H9 (cell line): ENCODE measurements at regions not wholly inside any gene's neighbourhood (a gene's known extent, or its start where the extent isn't known, plus 50 kb on each side); places are given as distances from the start of the nearest gene placed in this dataset.

Source experiments
- DNase-seq: peaks from one replicate; pipeline ENCODE4 v3.0.0-alpha.2; 2017
- H2AFZ ChIP-seq: one replicate; pipeline ENCODE4 v1.6.1; 2013; ENCODE audit warnings: mild to moderate bottlenecking, low read length, control low read depth, moderate library complexity
- H2AK5ac ChIP-seq: 2 replicates; pipeline ENCODE4 v1.6.1; 2013; ENCODE audit warnings: low read length, control low read depth, mixed read lengths; ENCODE audit not compliant: insufficient read length
- H2BK120ac ChIP-seq: one replicate; pipeline ENCODE4 v1.6.1; 2013; ENCODE audit warnings: low read depth, mild to moderate bottlenecking, low read length, control low read depth, inconsistent platforms; ENCODE audit not compliant: poor library complexity, severe bottlenecking
- H2BK12ac ChIP-seq: 2 replicates; pipeline ENCODE4 v1.6.1; 2013; ENCODE audit warnings: low read length, control low read depth, mixed read lengths, low read depth; ENCODE audit not compliant: insufficient read length
- H2BK15ac ChIP-seq: 2 replicates; pipeline ENCODE4 v1.6.1; 2013; ENCODE audit warnings: low read depth, low read length, control low read depth
- H2BK20ac ChIP-seq: one replicate; pipeline ENCODE4 v1.6.1; 2013; ENCODE audit warnings: low read depth, mild to moderate bottlenecking, low read length, control low read depth, inconsistent platforms; ENCODE audit not compliant: poor library complexity, severe bottlenecking
- H2BK5ac ChIP-seq: 2 replicates; pipeline ENCODE4 v1.6.1; 2013; ENCODE audit warnings: low read length, control low read depth, mixed read lengths; ENCODE audit not compliant: insufficient read length
- H3K14ac ChIP-seq: 2 replicates; pipeline ENCODE4 v1.6.1; 2013; ENCODE audit warnings: low read length, control low read depth; ENCODE audit not compliant: insufficient read depth
- H3K18ac ChIP-seq: 2 replicates; pipeline ENCODE4 v1.6.1; 2013; ENCODE audit warnings: low read depth, mild to moderate bottlenecking, mixed read lengths, low read length, control low read depth; ENCODE audit not compliant: insufficient read length
- H3K23ac ChIP-seq: 2 replicates; pipeline ENCODE4 v1.6.1; 2013; ENCODE audit warnings: low read length, control low read depth, mixed read lengths, low read depth; ENCODE audit not compliant: insufficient read length
- H3K23me2 ChIP-seq: 2 replicates; pipeline ENCODE4 v1.6.1; 2013; ENCODE audit warnings: low read depth, mild to moderate bottlenecking, mixed read lengths, low read length, control low read depth; ENCODE audit not compliant: insufficient read length, poor library complexity, severe bottlenecking
- H3K27ac ChIP-seq: 2 replicates; pipeline ENCODE4 v1.5.1; 2013; ENCODE audit warnings: low read length, control low read depth, mixed read lengths, low read depth; ENCODE audit not compliant: insufficient read length
- H3K27me3 ChIP-seq: 2 replicates; pipeline ENCODE4 v1.6.1; 2013; ENCODE audit warnings: low read length, control low read depth, inconsistent platforms; ENCODE audit not compliant: insufficient read depth
- H3K4ac ChIP-seq: 2 replicates; pipeline ENCODE4 v1.6.1; 2013; ENCODE audit warnings: low read depth, mild to moderate bottlenecking, control low read depth, inconsistent platforms, low read length, moderate library complexity
- H3K4me1 ChIP-seq: 2 replicates; pipeline ENCODE4 v1.6.1; 2013; ENCODE audit warnings: low read length, control low read depth, inconsistent platforms; ENCODE audit not compliant: insufficient read depth
- H3K4me2 ChIP-seq: 2 replicates; pipeline ENCODE4 v1.6.1; 2013; ENCODE audit warnings: low read length, control low read depth, mixed read lengths; ENCODE audit not compliant: insufficient read length, insufficient read depth
- H3K56ac ChIP-seq: 2 replicates; pipeline ENCODE4 v1.6.1; 2013; ENCODE audit warnings: low read depth, mild to moderate bottlenecking, mixed read lengths, low read length, control low read depth; ENCODE audit not compliant: insufficient read length
- H3K79me1 ChIP-seq: 2 replicates; pipeline ENCODE4 v1.6.1; 2013; ENCODE audit warnings: low read depth, mild to moderate bottlenecking, moderate library complexity, low read length, control low read depth, inconsistent platforms; ENCODE audit not compliant: insufficient read depth, poor library complexity, severe bottlenecking
- H3K79me2 ChIP-seq: 2 replicates; pipeline ENCODE4 v1.6.1; 2013; ENCODE audit warnings: low read length, control low read depth, inconsistent platforms; ENCODE audit not compliant: insufficient read depth
- H3K9ac ChIP-seq: 2 replicates; pipeline ENCODE4 v1.6.1; 2013; ENCODE audit warnings: low read length, control low read depth, mixed read lengths; ENCODE audit not compliant: insufficient read length; ENCODE audit errors: extremely low read depth
- H3K9me3 ChIP-seq: one replicate; pipeline ENCODE4 v1.6.1; 2013; ENCODE audit warnings: low read depth, low read length, inconsistent platforms; ENCODE audit not compliant: control insufficient read depth
- H3T11ph ChIP-seq: one replicate; pipeline ENCODE4 v1.6.1; 2013; ENCODE audit warnings: mild to moderate bottlenecking, low read length, control low read depth, inconsistent platforms
- H4K20me1 ChIP-seq: one replicate; pipeline ENCODE4 v1.6.1; 2013; ENCODE audit not compliant: control insufficient read depth, insufficient read length, insufficient read depth
- H4K5ac ChIP-seq: 2 replicates; pipeline ENCODE4 v1.6.1; 2013; ENCODE audit warnings: low read depth, mild to moderate bottlenecking, mixed read lengths, low read length, control low read depth; ENCODE audit not compliant: insufficient read length
- H4K8ac ChIP-seq: replicated peaks from 2 replicates; pipeline ENCODE4 v1.6.1; 2013; ENCODE audit warnings: low read length, control low read depth, mixed read lengths, low read depth; ENCODE audit not compliant: insufficient read length
- H4K91ac ChIP-seq: 2 replicates; pipeline ENCODE4 v1.6.1; 2013; ENCODE audit warnings: low read depth, mild to moderate bottlenecking, moderate library complexity, mixed read lengths, low read length, control low read depth; ENCODE audit not compliant: insufficient read length
- H3K27ac Mint-ChIP-seq, 3 experiments: 2 replicates in 2 of 3; 3 replicates in 1 of 3; pipeline ENCODE4 v1.8.0; 2020 to 2021; ENCODE audit warnings: mixed read lengths in 3 of 3, mild to moderate bottlenecking in 1 of 3, moderate library complexity in 1 of 3
- H3K27me3 Mint-ChIP-seq: 2 replicates; pipeline ENCODE4 v1.8.0; 2021; ENCODE audit warnings: low read depth, mild to moderate bottlenecking, moderate library complexity, mixed read lengths
- H3K36me3 Mint-ChIP-seq, 3 experiments: 2 replicates in 2 of 3; 3 replicates in 1 of 3; pipeline ENCODE4 v1.8.0; 2020 to 2021; ENCODE audit warnings: low read depth in 3 of 3, mixed read lengths in 3 of 3; ENCODE audit not compliant: insufficient read depth in 1 of 3
- H3K4me1 Mint-ChIP-seq, 2 experiments: 2 replicates each; pipeline ENCODE4 v1.8.0; 2020; ENCODE audit warnings: mixed read lengths in 2 of 2
- H3K4me3 Mint-ChIP-seq, 2 experiments: 2 replicates in 1 of 2; 3 replicates in 1 of 2; pipeline ENCODE4 v1.8.0; 2020 to 2021; ENCODE audit warnings: mild to moderate bottlenecking in 2 of 2, mixed read lengths in 2 of 2, moderate library complexity in 1 of 2
- H3K9me3 Mint-ChIP-seq, 2 experiments: 2 replicates in 1 of 2; 3 replicates in 1 of 2; pipeline ENCODE4 v1.8.0; 2020; ENCODE audit warnings: mild to moderate bottlenecking in 2 of 2, mixed read lengths in 2 of 2, moderate library complexity in 1 of 2
- WGBS: extraction: QIAGEN DNeasy Blood & Tissue Kit; methylation state at CpG from one replicate; pipeline ENCODE4 v1.1.7; 2013; ENCODE audit warnings: missing lambda C conversion rate, low lambda C conversion rate, mixed read lengths; ENCODE audit not compliant: insufficient read length; ENCODE audit errors: extremely low coverage; 5-methylcytosine and 5-hydroxymethylcytosine counted together
- TF ChIP-seq, protein P1 (sequence below): fragments of 200-600 bp; sonication (generic); conservative IDR thresholded peaks from 3 replicates; pipeline ENCODE4 v1.8.0; 2021; ENCODE audit warnings: antibody characterized with exemption, mild to moderate bottlenecking

DNA sequence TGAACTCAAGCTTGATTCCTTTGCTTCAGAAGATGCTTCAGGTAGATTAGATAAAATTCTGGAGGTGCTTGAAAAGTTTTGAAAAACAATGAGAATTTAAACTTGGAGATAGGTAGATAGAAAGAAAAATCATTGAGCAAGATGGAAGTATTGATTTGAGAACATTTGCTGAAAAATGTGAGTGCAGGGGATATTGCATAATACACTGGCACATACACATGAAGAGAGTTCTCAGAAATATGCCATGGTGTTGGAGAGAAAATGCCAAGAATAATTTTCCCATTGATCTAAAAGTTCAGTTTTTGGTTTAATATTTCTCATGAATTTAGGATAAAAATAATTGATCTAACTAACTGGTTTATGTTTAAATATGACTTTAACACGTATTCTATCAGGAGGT lies 107.2 kb upstream of the GBE1 start:
- no peak overlapping the region for H3K4me2 ChIP-seq

More for the DNA sequence above, 107.2 kb upstream of the GBE1 start:
- no peak overlapping the region for H2BK5ac ChIP-seq
- H3K23me2 ChIP-seq = no peaks in the 10 kb centered on the region
- H3K27ac ChIP-seq = no peak overlapping the region
- H3K56ac ChIP-seq = no peak overlapping the region
- H4K20me1 ChIP-seq = no peaks in the 10 kb centered on the region
- no peak overlapping the region for H3K4me3 Mint-ChIP-seq
- no peak overlapping the region for H4K91ac ChIP-seq
- no peaks in the 10 kb centered on the region for H3K4me1 ChIP-seq
- H3K4me1 Mint-ChIP-seq = peaks cover 9 to 12% of the 10 kb centered on the region in 2 experiments
- no peak overlapping the region for H4K5ac ChIP-seq
- no peak overlapping the region for H3K14ac ChIP-seq
- no peak overlapping the region for H3K27ac Mint-ChIP-seq
- H3K36me3 Mint-ChIP-seq = no peaks in the 10 kb centered on the region; a peak in 1 of 7 replicates
- no peak overlapping the region for H4K8ac ChIP-seq
- no peaks in the 10 kb centered on the region for H3K79me2 ChIP-seq
- no peak overlapping the region for H2BK15ac ChIP-seq
- H2BK20ac ChIP-seq = no peak overlapping the region
- no peak overlapping the region for H2AK5ac ChIP-seq
- no CpG with 5 or more reads among the region's 1 CpG for WGBS
- H3K18ac ChIP-seq = no peak overlapping the region
- no peaks in the 10 kb centered on the region for H3K79me1 ChIP-seq
- H2AFZ ChIP-seq = no peak overlapping the region
- no peak overlapping the region for H3K23ac ChIP-seq
- no peak overlapping the region for H2BK12ac ChIP-seq
- TF ChIP-seq, protein P1, sequence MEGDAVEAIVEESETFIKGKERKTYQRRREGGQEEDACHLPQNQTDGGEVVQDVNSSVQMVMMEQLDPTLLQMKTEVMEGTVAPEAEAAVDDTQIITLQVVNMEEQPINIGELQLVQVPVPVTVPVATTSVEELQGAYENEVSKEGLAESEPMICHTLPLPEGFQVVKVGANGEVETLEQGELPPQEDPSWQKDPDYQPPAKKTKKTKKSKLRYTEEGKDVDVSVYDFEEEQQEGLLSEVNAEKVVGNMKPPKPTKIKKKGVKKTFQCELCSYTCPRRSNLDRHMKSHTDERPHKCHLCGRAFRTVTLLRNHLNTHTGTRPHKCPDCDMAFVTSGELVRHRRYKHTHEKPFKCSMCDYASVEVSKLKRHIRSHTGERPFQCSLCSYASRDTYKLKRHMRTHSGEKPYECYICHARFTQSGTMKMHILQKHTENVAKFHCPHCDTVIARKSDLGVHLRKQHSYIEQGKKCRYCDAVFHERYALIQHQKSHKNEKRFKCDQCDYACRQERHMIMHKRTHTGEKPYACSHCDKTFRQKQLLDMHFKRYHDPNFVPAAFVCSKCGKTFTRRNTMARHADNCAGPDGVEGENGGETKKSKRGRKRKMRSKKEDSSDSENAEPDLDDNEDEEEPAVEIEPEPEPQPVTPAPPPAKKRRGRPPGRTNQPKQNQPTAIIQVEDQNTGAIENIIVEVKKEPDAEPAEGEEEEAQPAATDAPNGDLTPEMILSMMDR = no peak
- no peaks in the 10 kb centered on the region for H3K27me3 Mint-ChIP-seq
- DNase-seq = no peak
- H3K9me3 Mint-ChIP-seq = no peaks in the 10 kb centered on the region
- no peaks in the 10 kb centered on the region for H3K27me3 ChIP-seq
- H3T11ph ChIP-seq = no peak overlapping the region
- H3K9me3 ChIP-seq = no peaks in the 10 kb centered on the region
- no peak overlapping the region for H3K9ac ChIP-seq
- H2BK120ac ChIP-seq = no peak overlapping the region
- H3K4ac ChIP-seq = no peak overlapping the region
